ENCODE measurements at regions not wholly inside any gene's neighbourhood (a gene's known extent, or its start where the extent isn't known, plus 50 kb on each side); places are given as distances from the start of the nearest gene placed in this dataset.

DNA sequence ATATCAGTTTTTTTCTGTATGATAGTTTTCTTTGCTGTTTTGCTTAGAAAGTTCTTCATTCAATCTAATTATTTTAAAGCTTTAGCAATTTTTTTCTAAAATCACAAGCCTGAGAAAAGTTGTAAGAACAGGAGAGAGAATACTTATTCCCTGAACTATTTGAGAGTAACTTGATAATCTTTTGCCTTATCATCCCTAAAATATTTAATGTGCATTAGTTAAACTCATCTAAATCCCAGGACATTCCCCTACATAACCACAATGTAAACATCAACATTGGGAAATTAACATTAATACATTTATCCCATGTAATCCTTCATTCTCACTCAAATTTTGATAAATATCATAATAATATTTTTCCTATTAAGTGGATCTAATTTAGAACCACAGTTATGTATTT, 241.8 kb downstream of the CD109 start:
- TF ChIP-seq CTCF (IDR thresholded peaks at IDR 0.05) = no peak
- TF ChIP-seq EP300 (IDR thresholded peaks at IDR 0.05; ENCODE audit: low read depth) = no peak
- no peak for TF ChIP-seq POLR2A (IDR thresholded peaks at IDR 0.05)

Measured in transverse colon (tissue), 3 donors.